Muscle layer of duodenum (tissue), 2 donors: ENCODE measurements at regions not wholly inside any gene's neighbourhood (a gene's known extent, or its start where the extent isn't known, plus 50 kb on each side); places are given as distances from the start of the nearest gene placed in this dataset.

ENCODE experiments used
- H3K27ac ChIP-seq: one replicate; pipeline ENCODE4 v1.7.0; 2013; ENCODE audit warnings: mild to moderate bottlenecking, low read length
- H3K27me3 ChIP-seq: one replicate; pipeline ENCODE4 v1.7.0; 2013; ENCODE audit warnings: low read depth, mild to moderate bottlenecking, control low read depth, low read length
- H3K36me3 ChIP-seq, 2 donors: one replicate each; pipeline ENCODE4 v1.7.0; 2013; ENCODE audit warnings: low read length in 2 of 2, control low read depth in 1 of 2, mild to moderate bottlenecking in 1 of 2; ENCODE audit not compliant: insufficient read depth in 2 of 2, control insufficient read depth in 1 of 2
- H3K4me1 ChIP-seq, 2 donors: one replicate each; pipeline ENCODE4 v1.7.0; 2013; ENCODE audit warnings: low read length in 2 of 2, mild to moderate bottlenecking in 2 of 2, control low read depth in 1 of 2, moderate library complexity in 1 of 2; ENCODE audit not compliant: insufficient read depth in 2 of 2, control insufficient read depth in 1 of 2
- H3K4me3 ChIP-seq, 2 donors: one replicate each; pipeline ENCODE4 v1.7.0; 2013; ENCODE audit warnings: low read length in 2 of 2, low read depth in 1 of 2, mild to moderate bottlenecking in 1 of 2
- H3K9me3 ChIP-seq, 2 donors: one replicate each; pipeline ENCODE4 v1.7.0; 2013; ENCODE audit warnings: low read length in 2 of 2, control low read depth in 1 of 2, mild to moderate bottlenecking in 1 of 2; ENCODE audit not compliant: control insufficient read depth in 1 of 2
- donor health status: healthy.

DNA sequence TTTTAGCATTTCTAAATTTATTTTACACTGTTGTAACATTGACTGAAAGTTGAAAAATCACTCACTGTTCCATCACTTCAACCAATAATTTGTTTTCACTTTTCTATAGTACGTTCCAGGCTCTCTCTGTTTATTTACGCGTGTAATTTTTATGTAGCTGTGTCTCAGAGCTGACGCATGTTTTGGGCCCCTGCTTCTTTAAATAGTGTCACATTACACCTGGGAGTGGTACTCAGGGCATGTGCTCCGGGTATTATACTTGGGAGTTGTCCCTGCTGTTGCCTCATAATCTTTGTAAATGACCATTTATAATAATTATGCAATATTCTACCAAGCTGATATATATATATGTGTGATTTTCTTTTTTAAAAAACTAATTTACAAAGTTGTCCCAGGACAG lies 132.8 kb upstream of the CPM start:
- Histone ChIP-seq H3K27me3 (no peaks in the 10 kb centered on the region), H3K27ac (no peak overlapping the region), H3K4me1 (no peaks in the 10 kb centered on the region), H3K9me3 (no peaks in the 10 kb centered on the region), H3K4me3 (no peak overlapping the region), H3K36me3 (no peaks in the 10 kb centered on the region)

DNA sequence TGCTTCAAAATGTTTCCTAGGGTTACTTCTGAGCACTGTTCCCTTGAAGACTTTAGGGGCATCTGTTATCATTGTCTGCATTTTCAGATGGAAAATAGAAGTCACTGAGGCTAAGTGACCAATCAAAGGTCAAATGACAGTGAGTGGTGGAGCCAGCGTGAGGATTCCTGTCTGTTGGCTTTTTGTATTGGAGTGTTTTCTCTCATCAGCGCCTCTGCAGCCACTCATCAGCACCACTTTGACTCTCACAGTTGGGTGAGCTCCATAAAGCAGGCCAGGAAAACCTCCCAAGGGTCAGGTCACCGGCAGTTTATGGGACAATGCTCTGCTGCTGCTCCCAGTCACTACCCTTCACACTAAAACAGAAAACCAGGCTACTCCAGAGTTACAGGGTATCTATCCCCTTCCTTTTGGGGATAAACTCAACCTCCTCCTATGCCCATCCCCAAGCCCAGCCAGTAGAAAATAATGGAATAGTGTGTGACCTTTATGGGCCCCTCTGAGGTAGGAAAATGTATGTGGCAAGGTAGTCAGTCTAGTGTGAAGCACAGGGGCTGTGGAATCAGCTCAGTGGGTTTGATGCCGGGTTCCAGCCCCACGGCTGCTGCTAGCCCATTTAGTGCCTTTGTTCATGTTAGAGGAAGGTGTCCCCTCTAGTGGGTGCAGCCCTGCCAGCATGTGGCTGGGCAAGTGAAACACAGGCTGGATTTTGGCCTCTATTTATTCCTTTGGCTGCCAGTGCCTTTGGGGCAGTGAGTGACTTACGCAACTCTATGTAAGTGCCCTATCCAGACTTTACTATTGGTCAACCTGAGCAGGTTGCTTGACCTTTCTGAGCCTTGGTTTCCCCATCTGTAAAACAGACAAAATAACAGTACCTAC lies 133.8 kb upstream of the CPM start:
- Histone ChIP-seq H3K27ac (no peak overlapping the region), H3K4me3 (no peak overlapping the region), H3K4me1 (no peaks in the 10 kb centered on the region), H3K36me3 (no peaks in the 10 kb centered on the region), H3K27me3 (no peaks in the 10 kb centered on the region), H3K9me3 (no peaks in the 10 kb centered on the region)

DNA sequence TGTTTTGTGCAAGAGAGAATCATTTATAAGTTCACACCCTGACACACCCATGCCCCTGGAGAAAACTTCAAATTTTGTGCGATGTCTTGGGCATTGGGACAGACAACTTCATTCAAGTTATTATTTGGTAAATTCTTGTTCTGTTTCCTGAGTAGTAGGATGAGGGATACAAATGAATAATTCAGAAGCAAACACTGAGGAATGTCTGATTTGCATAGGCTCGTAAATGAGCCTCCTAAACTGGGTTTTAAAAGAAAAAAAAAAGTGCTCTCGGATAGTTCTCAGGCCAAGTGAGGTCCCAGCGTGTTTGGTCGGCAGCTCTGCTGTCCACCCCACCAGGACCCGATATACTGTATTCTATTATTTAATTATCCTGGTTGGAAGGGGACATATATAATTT lies 134.7 kb upstream of the CPM start:
- Histone ChIP-seq H3K27ac (no peak overlapping the region), H3K4me3 (no peak overlapping the region), H3K4me1 (no peaks in the 10 kb centered on the region), H3K36me3 (no peaks in the 10 kb centered on the region), H3K27me3 (no peaks in the 10 kb centered on the region), H3K9me3 (no peaks in the 10 kb centered on the region)

DNA sequence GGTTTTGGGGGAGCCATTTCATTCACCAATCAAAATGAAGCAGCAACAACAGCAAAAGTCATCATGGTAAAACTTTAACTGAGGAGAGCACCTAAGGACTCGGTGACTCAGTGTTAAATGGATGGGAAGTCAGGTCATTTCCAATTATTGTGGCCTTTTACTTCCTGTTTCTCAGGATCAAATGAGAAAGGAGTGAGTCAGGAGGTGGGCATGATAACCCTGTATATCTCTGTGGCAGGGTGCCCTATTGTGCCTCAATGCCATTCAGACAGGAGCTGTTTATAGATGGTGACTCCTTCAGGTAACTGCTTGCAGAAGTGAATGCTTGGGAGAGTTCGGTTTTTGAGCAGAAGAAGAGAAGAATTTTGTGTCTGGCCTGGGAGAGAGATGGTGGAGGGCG lies 135.5 kb upstream of the CPM start:
- no peaks in the 10 kb centered on the region for H3K36me3 ChIP-seq
- no peaks in the 10 kb centered on the region for H3K9me3 ChIP-seq
- no peaks in the 10 kb centered on the region for H3K27me3 ChIP-seq
- no peaks in the 10 kb centered on the region for H3K4me1 ChIP-seq
- no peak overlapping the region for H3K27ac ChIP-seq
- H3K4me3 ChIP-seq, result no peak overlapping the region

DNA sequence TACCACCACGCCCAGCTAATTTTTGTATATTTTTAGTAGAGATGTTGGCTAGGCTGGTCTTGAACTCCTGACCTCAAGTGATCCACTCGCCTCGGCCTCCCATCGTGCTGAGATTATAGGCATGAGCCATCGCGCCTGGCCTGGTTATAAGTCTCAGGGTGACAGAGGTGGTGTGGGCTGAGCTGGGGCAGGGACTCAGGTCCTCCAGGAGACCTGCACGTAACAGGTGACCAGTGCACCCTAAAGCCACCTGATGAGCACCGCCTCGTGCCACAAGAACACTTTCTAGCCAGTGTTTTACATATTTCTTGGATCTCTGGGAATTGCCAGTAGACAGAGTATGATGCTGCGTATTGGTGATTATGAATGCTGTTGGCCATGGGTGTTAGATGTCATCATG lies 136.5 kb upstream of the CPM start:
- no peaks in the 10 kb centered on the region for H3K36me3 ChIP-seq
- no peaks in the 10 kb centered on the region for H3K9me3 ChIP-seq
- H3K4me3 ChIP-seq, result no peak overlapping the region
- no peaks in the 10 kb centered on the region for H3K27me3 ChIP-seq
- no peaks in the 10 kb centered on the region for H3K4me1 ChIP-seq
- H3K27ac ChIP-seq, result no peak overlapping the region

DNA sequence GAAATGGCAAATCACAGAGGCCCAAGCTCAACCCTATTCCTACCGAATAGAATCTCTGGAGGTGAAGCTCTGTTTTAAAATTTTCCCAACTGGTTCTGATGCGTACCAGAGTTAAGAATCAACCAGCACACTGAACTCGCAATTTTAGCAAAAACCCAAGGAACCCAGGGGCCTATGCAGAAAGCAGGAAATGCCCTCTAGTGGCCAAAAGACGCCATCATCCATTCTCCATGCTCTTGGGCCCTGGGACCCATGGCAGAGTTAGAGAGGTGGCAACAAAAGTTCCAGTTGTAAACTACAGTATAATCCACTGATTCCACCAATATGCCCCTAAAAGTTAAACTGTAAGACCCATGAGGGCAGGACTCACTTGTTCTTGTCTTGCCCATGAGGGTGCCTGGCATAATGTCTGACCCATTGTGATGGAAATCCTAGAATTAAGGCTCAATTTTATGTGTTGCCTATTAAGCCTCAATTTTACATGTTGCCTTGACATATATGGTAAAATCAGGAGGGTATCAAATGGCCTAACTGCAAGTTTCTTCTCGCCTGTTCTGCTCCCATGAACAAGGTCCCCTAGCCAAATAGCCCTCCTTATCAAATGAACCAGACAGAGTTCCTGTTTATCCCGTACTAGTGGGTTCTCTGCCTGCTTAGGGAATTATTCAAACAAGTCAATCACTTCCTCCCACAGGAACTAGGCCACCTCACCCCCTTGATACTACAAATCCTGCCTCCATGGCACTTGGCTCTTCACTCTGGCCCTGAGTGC lies 137.5 kb upstream of the CPM start:
- Histone ChIP-seq H3K4me1 (no peaks in the 10 kb centered on the region), H3K36me3 (no peaks in the 10 kb centered on the region), H3K4me3 (no peak overlapping the region), H3K27me3 (no peaks in the 10 kb centered on the region), H3K27ac (no peak overlapping the region), H3K9me3 (no peaks in the 10 kb centered on the region)

DNA sequence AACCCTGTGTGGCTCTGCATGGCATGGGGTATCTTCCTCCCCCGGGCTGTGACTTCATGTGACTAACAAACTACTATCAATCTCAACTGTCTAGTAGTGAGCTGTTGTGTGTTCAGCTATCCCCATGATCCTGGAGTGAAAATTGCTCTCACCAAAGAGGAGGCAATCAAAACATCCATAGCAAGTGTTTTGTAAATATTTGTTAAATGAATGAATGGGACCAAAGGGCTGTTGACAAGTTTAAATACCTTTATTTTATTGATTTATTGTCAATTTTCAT lies 138.1 kb upstream of the CPM start:
- no peak overlapping the region for H3K27ac ChIP-seq
- H3K4me3 ChIP-seq, result no peak overlapping the region
- H3K27me3 ChIP-seq, result no peaks in the 10 kb centered on the region
- H3K36me3 ChIP-seq, result no peaks in the 10 kb centered on the region
- no peaks in the 10 kb centered on the region for H3K4me1 ChIP-seq
- no peaks in the 10 kb centered on the region for H3K9me3 ChIP-seq

DNA sequence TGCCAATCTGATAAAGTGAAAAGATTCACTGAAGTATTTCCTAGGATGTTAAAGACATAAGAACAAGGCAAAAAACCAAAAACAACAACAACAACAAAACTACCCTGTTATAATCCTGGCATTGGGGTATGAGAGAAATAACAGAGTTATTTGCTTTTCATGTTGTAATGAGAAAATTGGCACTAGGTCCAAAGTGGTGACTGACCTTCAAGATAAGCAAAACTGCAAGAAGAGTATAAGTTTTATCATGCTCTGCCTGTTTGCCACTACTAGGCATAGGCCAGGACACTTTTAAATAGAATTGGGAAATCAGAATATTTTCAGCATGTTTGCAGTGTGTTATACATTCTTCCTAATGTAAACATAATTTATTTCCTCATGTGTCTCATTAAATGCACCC lies 140.1 kb upstream of the CPM start:
- Histone ChIP-seq H3K27ac (no peak overlapping the region), H3K36me3 (no peaks in the 10 kb centered on the region), H3K4me3 (no peak overlapping the region), H3K9me3 (no peaks in the 10 kb centered on the region), H3K4me1 (no peaks in the 10 kb centered on the region), H3K27me3 (no peaks in the 10 kb centered on the region)

DNA sequence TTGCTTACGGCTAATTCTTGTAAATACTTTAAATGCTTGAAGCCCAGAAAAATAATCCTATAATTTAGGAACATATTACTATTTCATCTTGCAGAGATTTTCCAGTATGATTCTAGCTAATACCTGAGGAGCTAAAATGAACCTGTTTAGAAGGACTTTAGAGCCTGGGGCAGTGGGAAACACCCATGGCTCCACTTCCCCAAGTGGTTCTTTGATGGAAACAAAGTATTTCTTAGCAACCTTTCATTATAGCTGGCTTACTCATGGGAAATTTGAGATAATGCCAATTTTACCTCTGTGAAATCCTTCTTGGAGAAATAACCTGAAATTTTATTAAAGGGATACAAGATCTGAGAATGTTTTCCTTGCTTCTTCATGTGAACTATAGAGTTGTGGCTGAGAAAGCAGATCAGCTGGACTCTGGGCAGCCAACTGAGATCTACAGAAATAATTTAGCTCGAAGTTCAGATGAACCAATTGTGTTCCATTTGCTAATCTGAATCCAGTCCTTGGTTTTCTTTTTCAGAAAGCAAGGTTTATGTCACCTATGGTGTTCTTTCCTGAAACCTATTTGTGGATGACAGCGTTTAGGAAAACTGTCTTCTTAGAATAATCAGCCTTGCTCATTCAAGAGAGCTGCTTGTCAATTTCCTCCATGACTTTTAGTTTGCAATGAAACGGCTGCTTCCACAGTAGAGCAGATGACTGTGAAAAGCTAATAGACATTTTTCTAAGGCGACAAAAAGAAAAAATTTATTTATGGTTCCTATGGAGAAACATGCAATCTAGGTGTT lies 141.8 kb upstream of the CPM start:
- no peaks in the 10 kb centered on the region for H3K27me3 ChIP-seq
- no peak overlapping the region for H3K4me3 ChIP-seq
- no peaks in the 10 kb centered on the region for H3K36me3 ChIP-seq
- no peaks in the 10 kb centered on the region for H3K4me1 ChIP-seq
- no peak overlapping the region for H3K27ac ChIP-seq
- no peaks in the 10 kb centered on the region for H3K9me3 ChIP-seq

DNA sequence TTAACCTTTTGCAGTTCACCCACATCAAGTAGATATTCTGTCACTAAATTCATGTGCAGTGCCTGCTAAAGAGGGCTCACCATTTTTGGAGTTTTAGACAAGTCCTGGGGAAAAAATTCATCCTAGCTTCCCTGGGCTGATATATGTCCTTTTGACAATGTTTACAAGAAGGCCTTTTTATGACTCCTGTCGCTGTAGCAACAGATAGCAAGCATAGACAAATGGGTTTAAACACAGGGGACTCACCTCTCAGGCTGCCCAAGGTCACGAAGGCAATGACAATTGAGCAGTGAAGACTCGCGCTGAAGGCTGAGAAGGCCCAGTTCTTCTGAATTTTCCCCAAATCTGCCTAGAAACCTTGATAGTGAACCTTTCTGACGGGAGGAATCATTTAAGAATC lies 150.7 kb upstream of the CPM start:
- H3K4me3 ChIP-seq, result no peak overlapping the region
- no peaks in the 10 kb centered on the region for H3K4me1 ChIP-seq
- H3K27me3 ChIP-seq, result no peaks in the 10 kb centered on the region
- H3K36me3 ChIP-seq, result no peaks in the 10 kb centered on the region
- no peaks in the 10 kb centered on the region for H3K9me3 ChIP-seq
- no peak overlapping the region for H3K27ac ChIP-seq

DNA sequence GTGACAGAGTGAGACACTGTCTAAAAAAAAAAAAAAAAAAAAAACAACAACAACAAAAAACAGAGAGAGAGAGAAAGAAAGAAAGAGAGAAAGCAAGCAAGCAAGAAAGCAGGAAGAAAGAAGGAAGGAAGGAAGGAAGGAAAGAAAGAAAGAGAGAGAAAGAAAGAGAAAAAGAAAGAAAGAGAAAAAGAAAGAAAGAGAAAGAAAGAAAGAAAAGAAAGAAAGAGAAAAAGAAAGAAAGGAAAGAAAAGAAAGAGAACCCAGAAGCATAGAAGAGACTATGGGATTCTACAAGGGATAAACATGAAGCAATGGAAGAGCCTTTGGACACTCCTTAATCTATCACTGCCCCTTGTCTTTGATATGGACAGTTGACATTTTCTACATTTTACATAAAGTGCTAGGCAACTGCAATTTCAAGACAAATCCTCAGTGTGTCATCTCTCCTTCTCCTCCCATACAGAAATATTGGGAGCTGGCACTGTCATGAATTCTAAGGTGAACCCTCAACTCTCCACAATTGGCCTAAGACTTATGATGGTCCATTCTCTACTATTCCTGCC lies 151.9 kb upstream of the CPM start:
- Histone ChIP-seq H3K4me3 (no peak overlapping the region), H3K27me3 (no peaks in the 10 kb centered on the region), H3K27ac (no peak overlapping the region), H3K4me1 (no peaks in the 10 kb centered on the region), H3K36me3 (no peaks in the 10 kb centered on the region), H3K9me3 (no peaks in the 10 kb centered on the region)
